ENCODE measurements at regions not wholly inside any gene's neighbourhood (a gene's known extent, or its start where the extent isn't known, plus 50 kb on each side); places are given as distances from the start of the nearest gene placed in this dataset.

- no peaks in the 10 kb centered on the region for H3K36me3 ChIP-seq (ENCODE audit: control insufficient read depth in 2 of 3, insufficient read depth in 3 of 3, low read length in 3 of 3)
- H3K4me1 ChIP-seq (ENCODE audit: control insufficient read depth in 2 of 3, insufficient read depth in 2 of 3, low read depth in 1 of 3, low read length in 3 of 3): no peaks in the 10 kb centered on the region
- intact Hi-C loops (cut with DNase I): no loop called here
- H3K9me3 ChIP-seq (ENCODE audit: control insufficient read depth in 2 of 3, insufficient read depth in 1 of 3, low read length in 3 of 3): no peaks in the 10 kb centered on the region
- FAIRE-seq (no peak), DNase-seq (peak in 1 of 5 donors; percentile 4)
- no peak overlapping the region for H3K4me3 ChIP-seq (ENCODE audit: low read length in 3 of 3)
- TF ChIP-seq, protein P1, sequence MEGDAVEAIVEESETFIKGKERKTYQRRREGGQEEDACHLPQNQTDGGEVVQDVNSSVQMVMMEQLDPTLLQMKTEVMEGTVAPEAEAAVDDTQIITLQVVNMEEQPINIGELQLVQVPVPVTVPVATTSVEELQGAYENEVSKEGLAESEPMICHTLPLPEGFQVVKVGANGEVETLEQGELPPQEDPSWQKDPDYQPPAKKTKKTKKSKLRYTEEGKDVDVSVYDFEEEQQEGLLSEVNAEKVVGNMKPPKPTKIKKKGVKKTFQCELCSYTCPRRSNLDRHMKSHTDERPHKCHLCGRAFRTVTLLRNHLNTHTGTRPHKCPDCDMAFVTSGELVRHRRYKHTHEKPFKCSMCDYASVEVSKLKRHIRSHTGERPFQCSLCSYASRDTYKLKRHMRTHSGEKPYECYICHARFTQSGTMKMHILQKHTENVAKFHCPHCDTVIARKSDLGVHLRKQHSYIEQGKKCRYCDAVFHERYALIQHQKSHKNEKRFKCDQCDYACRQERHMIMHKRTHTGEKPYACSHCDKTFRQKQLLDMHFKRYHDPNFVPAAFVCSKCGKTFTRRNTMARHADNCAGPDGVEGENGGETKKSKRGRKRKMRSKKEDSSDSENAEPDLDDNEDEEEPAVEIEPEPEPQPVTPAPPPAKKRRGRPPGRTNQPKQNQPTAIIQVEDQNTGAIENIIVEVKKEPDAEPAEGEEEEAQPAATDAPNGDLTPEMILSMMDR (IDR thresholded peaks at IDR 0.05; ENCODE audit: borderline replicate concordance, extremely low read depth, insufficient read depth): no peak
- H3K27ac ChIP-seq (ENCODE audit: low read depth in 2 of 2, low read length in 2 of 2): no peak overlapping the region
- H3K9ac ChIP-seq (ENCODE audit: low read length in 3 of 3): no peak overlapping the region
- no peaks in the 10 kb centered on the region for H3K27me3 ChIP-seq (ENCODE audit: control insufficient read depth, insufficient read depth, low read length)
Observed at GRCh38 chr1:181919542-181919941, 142.0 kb downstream of the ZNF648 start.

GRCh38 chr1:181918880-181919525 lies 142.5 kb downstream of the ZNF648 start:
- no peaks in the 10 kb centered on the region for H3K27me3 ChIP-seq (ENCODE audit: control insufficient read depth, insufficient read depth, low read length)
- no peaks in the 10 kb centered on the region for H3K4me1 ChIP-seq (ENCODE audit: control insufficient read depth in 2 of 3, insufficient read depth in 2 of 3, low read depth in 1 of 3, low read length in 3 of 3)
- no peak overlapping the region for H3K9ac ChIP-seq (ENCODE audit: low read length in 3 of 3)
- H3K9me3 ChIP-seq (ENCODE audit: control insufficient read depth in 2 of 3, insufficient read depth in 1 of 3, low read length in 3 of 3): no peaks in the 10 kb centered on the region
- intact Hi-C loops (cut with DNase I): no loop called here
- no peak overlapping the region for H3K4me3 ChIP-seq (ENCODE audit: low read length in 3 of 3)
- TF ChIP-seq, protein P1 (IDR thresholded peaks at IDR 0.05; ENCODE audit: borderline replicate concordance, extremely low read depth, insufficient read depth): no peak
- no peak overlapping the region for H3K27ac ChIP-seq (ENCODE audit: low read depth in 2 of 2, low read length in 2 of 2)
- DNase-seq (peak in 4 of 5 donors; percentile 44 to 67 (median 51)), FAIRE-seq (no peak)
- no peaks in the 10 kb centered on the region for H3K36me3 ChIP-seq (ENCODE audit: control insufficient read depth in 2 of 3, insufficient read depth in 3 of 3, low read length in 3 of 3)

DNA sequence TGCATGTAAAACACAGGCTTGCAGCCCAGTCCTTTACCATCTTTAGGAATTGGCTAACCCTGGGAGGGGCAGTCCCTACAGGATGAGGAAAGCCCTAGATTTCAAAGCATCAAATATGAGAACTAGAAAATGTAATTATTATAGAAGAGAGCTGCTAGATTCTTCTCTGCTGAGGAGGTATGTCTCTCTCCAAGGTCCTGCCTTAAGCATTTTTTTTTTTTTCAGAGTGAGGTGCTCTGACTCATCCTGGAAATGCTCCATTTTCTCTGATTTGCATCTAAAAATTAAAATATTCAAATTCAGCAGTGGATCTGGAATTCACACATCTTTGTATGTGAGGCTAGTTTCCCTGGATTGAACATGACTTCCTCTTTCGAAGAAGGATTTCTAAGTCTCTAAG lies 149.8 kb downstream of the ZNF648 start:
- Histone ChIP-seq H3K9ac (ENCODE audit: low read length in 3 of 3) (no peak overlapping the region), H3K9me3 (ENCODE audit: control insufficient read depth in 2 of 3, insufficient read depth in 1 of 3, low read length in 3 of 3) (no peaks in the 10 kb centered on the region), H3K27me3 (ENCODE audit: control insufficient read depth, insufficient read depth, low read length) (no peaks in the 10 kb centered on the region), H3K36me3 (ENCODE audit: control insufficient read depth in 2 of 3, insufficient read depth in 3 of 3, low read length in 3 of 3) (no peaks in the 10 kb centered on the region), H3K4me3 (ENCODE audit: low read length in 3 of 3) (no peak overlapping the region), H3K4me1 (ENCODE audit: control insufficient read depth in 2 of 3, insufficient read depth in 2 of 3, low read depth in 1 of 3, low read length in 3 of 3) (no peaks in the 10 kb centered on the region), H3K27ac (ENCODE audit: low read depth in 2 of 2, low read length in 2 of 2) (no peak overlapping the region)
- TF ChIP-seq, protein P1 (IDR thresholded peaks at IDR 0.05; ENCODE audit: borderline replicate concordance, extremely low read depth, insufficient read depth): no peak
- DNase-seq: no peak
- FAIRE-seq: no peak
- intact Hi-C loops (cut with DNase I): no loop called here

DNA sequence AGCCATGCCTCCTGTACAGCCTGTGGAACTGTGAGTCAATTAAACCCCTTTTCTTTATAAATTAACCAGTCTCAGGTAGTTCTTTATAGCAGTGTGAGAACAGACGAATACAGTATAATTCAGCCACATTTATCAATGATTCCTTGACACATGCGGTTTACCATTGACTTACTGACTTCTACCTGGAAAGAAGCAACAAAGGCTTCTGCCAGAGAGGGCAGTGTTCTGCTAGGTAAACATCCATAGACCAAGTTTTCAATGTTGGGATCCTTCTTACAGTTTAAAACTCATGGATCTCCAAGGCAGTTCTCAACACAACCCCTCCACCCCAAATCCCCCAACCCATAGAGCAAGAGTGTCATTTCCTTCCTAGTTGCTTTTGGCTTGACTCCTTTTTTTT lies 150.6 kb downstream of the ZNF648 start:
- no peaks in the 10 kb centered on the region for H3K36me3 ChIP-seq (ENCODE audit: control insufficient read depth in 2 of 3, insufficient read depth in 3 of 3, low read length in 3 of 3)
- no peaks in the 10 kb centered on the region for H3K27me3 ChIP-seq (ENCODE audit: control insufficient read depth, insufficient read depth, low read length)
- DNase-seq (no peak), FAIRE-seq (no peak)
- H3K27ac ChIP-seq (ENCODE audit: low read depth in 2 of 2, low read length in 2 of 2): no peak overlapping the region
- no peaks in the 10 kb centered on the region for H3K9me3 ChIP-seq (ENCODE audit: control insufficient read depth in 2 of 3, insufficient read depth in 1 of 3, low read length in 3 of 3)
- H3K4me1 ChIP-seq (ENCODE audit: control insufficient read depth in 2 of 3, insufficient read depth in 2 of 3, low read depth in 1 of 3, low read length in 3 of 3): no peaks in the 10 kb centered on the region
- TF ChIP-seq, protein P1 (IDR thresholded peaks at IDR 0.05; ENCODE audit: borderline replicate concordance, extremely low read depth, insufficient read depth): no peak
- intact Hi-C loops (cut with DNase I): no loop called here
- H3K4me3 ChIP-seq (ENCODE audit: low read length in 3 of 3): no peak overlapping the region
- no peak overlapping the region for H3K9ac ChIP-seq (ENCODE audit: low read length in 3 of 3)

All from kidney (tissue), 13 donors.